SK-N-SH (cell line): ENCODE measurements at regions not wholly inside any gene's neighbourhood (a gene's known extent, or its start where the extent isn't known, plus 50 kb on each side); places are given as distances from the start of the nearest gene placed in this dataset.
A peak's percentile ranks its signal among the peaks of the same experiment; 100 is the strongest.

ENCODE experiments used
- CTCF ChIA-PET: fragments of 300-600, 350-600 bp; formaldehyde crosslinking; extraction: SDS; loops from one replicate; lab custom pipeline; 2021; lab: Yijun Ruan, JAX
- POLR2A ChIA-PET: fragments of 350-600 bp; sonication (Branson Sonifier 250); formaldehyde crosslinking; extraction: SDS; loops from one replicate; lab custom pipeline; 2020; ENCODE audit warnings: antibody characterized with exemption, inconsistent platforms; lab: Yijun Ruan, JAX
- DNase-seq: peaks from one replicate; pipeline ENCODE4 v3.0.0; 2012
- H2AFZ ChIP-seq: fragments of 200-600 bp; sonication (generic); 2 replicates; pipeline ENCODE4 v1.8.1; 2016; ENCODE audit warnings: antibody characterized with exemption, mild to moderate bottlenecking, low read depth
- H3F3A ChIP-seq: fragments of 200-600 bp; sonication (generic); replicated peaks from 2 replicates; pipeline ENCODE3; 2016; ENCODE audit warnings: antibody characterized with exemption, mild to moderate bottlenecking; ENCODE audit not compliant: insufficient read depth
- H3K27ac ChIP-seq, 2 experiments: fragments of 200-500 bp in 1 of 2; fragments of 200-600 bp in 1 of 2; sonication (Bioruptor generic) in 1 of 2; sonication (generic), shearing (Covaris generic) in 1 of 2; 2 replicates each; pipeline versions ENCODE4 v1.5.1 to v1.6.1; 2014 to 2016; ENCODE audit warnings: low read depth in 2 of 2, inconsistent platforms in 1 of 2, low read length in 1 of 2, mild to moderate bottlenecking in 1 of 2, mixed read lengths in 1 of 2
- H3K27me3 ChIP-seq: fragments of 200-600 bp; sonication (generic), shearing (Covaris generic); 2 replicates; pipeline ENCODE4 v1.6.1; 2016; ENCODE audit warnings: mixed run types; ENCODE audit not compliant: insufficient read depth
- H3K36me3 ChIP-seq, 2 experiments: fragments of 200-500 bp in 1 of 2; fragments of 200-600 bp in 1 of 2; sonication (Bioruptor generic) in 1 of 2; sonication (generic) in 1 of 2; replicated peaks in 1 of 2; 2 replicates each; pipeline versions ENCODE3 to v1.5.1; 2014 to 2016; ENCODE audit warnings: low read length in 1 of 2, mild to moderate bottlenecking in 1 of 2; ENCODE audit not compliant: insufficient read depth in 2 of 2, control insufficient read depth in 1 of 2
- H3K4me1 ChIP-seq, 2 experiments: fragments of 200-500 bp in 1 of 2; fragments of 200-600 bp in 1 of 2; sonication (Bioruptor generic) in 1 of 2; sonication (generic), shearing (Covaris generic) in 1 of 2; 2 replicates each; pipeline versions ENCODE4 v1.5.1 to v1.6.1; 2014 to 2016; ENCODE audit warnings: low read depth in 1 of 2, low read length in 1 of 2, mixed run types in 1 of 2; ENCODE audit not compliant: insufficient read depth in 2 of 2, control insufficient read depth in 1 of 2
- H3K4me2 ChIP-seq: fragments of 200-600 bp; sonication (generic), shearing (Covaris generic); 2 replicates; pipeline ENCODE4 v1.6.1; 2017; ENCODE audit warnings: mixed run types
- H3K4me3 ChIP-seq, 2 experiments: fragments of 200-500 bp in 1 of 2; fragments of 200-600 bp in 1 of 2; sonication (Bioruptor generic) in 1 of 2; sonication (generic), shearing (Covaris generic) in 1 of 2; 2 replicates each; pipeline versions ENCODE4 v1.5.1 to v1.8.1; 2014 to 2016; ENCODE audit warnings: low read depth in 2 of 2, inconsistent platforms in 1 of 2, low read length in 1 of 2, mild to moderate bottlenecking in 1 of 2, mixed read lengths in 1 of 2, moderate library complexity in 1 of 2
- H3K79me2 ChIP-seq: fragments of 200-600 bp; sonication (generic); 2 replicates; pipeline ENCODE4 v1.8.1; 2017; ENCODE audit warnings: mild to moderate bottlenecking; ENCODE audit not compliant: insufficient read depth
- H3K9ac ChIP-seq: fragments of 200-600 bp; sonication (generic); 2 replicates; pipeline ENCODE4 v1.6.1; 2017; ENCODE audit warnings: mixed run types
- H3K9me2 ChIP-seq: fragments of 200-600 bp; sonication (generic); 2 replicates; pipeline ENCODE4 v1.6.1; 2017; ENCODE audit warnings: mixed run types
- H3K9me3 ChIP-seq: fragments of 200-600 bp; sonication (generic); 2 replicates; pipeline ENCODE4 v1.6.1; 2017; ENCODE audit warnings: mixed run types, mild to moderate bottlenecking, moderate library complexity
- H4K20me1 ChIP-seq: fragments of 200-600 bp; sonication (generic); 2 replicates; pipeline ENCODE4 v1.6.1; 2017; ENCODE audit warnings: mild to moderate bottlenecking, mixed run types; ENCODE audit not compliant: insufficient read depth
- CTCF ChIP-seq: fragments of 200-600 bp; sonication (generic); IDR thresholded peaks from 2 replicates; pipeline ENCODE4 v1.6.1; 2017; ENCODE audit warnings: antibody characterized with exemption, mild to moderate bottlenecking, moderate library complexity
- EP300 ChIP-seq, 2 experiments: IDR thresholded peaks; 2 replicates each; pipeline versions ENCODE4 v1.4.0 to v1.6.1; 2012; ENCODE audit warnings: borderline replicate concordance in 1 of 2, low read depth in 1 of 2, low read length in 1 of 2
- EZH2phosphoT487 ChIP-seq: fragments of 200-600 bp; sonication (generic); IDR thresholded peaks from 2 replicates; pipeline ENCODE4 v1.6.1; 2017; ENCODE audit warnings: low read depth, mixed run types, mild to moderate bottlenecking, antibody characterized with exemption, moderate library complexity, borderline replicate concordance
- FOSL2 ChIP-seq: IDR thresholded peaks from 2 replicates; pipeline ENCODE4 v1.4.0; 2012; ENCODE audit warnings: low read depth, mild to moderate bottlenecking, moderate library complexity, borderline replicate concordance
- FOXM1 ChIP-seq: IDR thresholded peaks from 2 replicates; pipeline ENCODE4 v1.4.0; 2012; ENCODE audit warnings: low read depth, mild to moderate bottlenecking
- GATA2 ChIP-seq: sonication (generic); formaldehyde crosslinking; IDR thresholded peaks from 2 replicates; pipeline ENCODE4 v1.5.0; 2020; ENCODE audit warnings: mild to moderate bottlenecking, missing genetic modification reagents
- JUND ChIP-seq: IDR thresholded peaks from 2 replicates; pipeline ENCODE4 v1.4.0; 2012
- MEF2A ChIP-seq: IDR thresholded peaks from 2 replicates; pipeline ENCODE4 v1.4.0; 2012; ENCODE audit warnings: low read depth, borderline replicate concordance
- MXI1 ChIP-seq: IDR thresholded peaks from 2 replicates; pipeline ENCODE4 v1.6.1; 2012; ENCODE audit warnings: mild to moderate bottlenecking, low read depth, low read length, improper control_type of control experiment
- NFIC ChIP-seq: IDR thresholded peaks from 2 replicates; pipeline ENCODE4 v1.4.0; 2012; ENCODE audit warnings: borderline replicate concordance
- POLR2AphosphoS5 ChIP-seq: IDR thresholded peaks from 2 replicates; pipeline ENCODE4 v1.6.1; 2012; ENCODE audit warnings: low read depth, low read length
- RCOR1 ChIP-seq: fragments of 150-350 bp; IDR thresholded peaks from 2 replicates; pipeline ENCODE4 v1.6.1; 2017; ENCODE audit warnings: antibody characterized with exemption, low read length
- RXRA ChIP-seq: IDR thresholded peaks from 2 replicates; pipeline ENCODE4 v1.4.0; 2012; ENCODE audit warnings: low read depth, mild to moderate bottlenecking, borderline replicate concordance
- SMC3 ChIP-seq: IDR thresholded peaks from 2 replicates; pipeline ENCODE4 v1.6.1; 2012; ENCODE audit warnings: low read depth, low read length, improper control_type of control experiment
- TCF12 ChIP-seq: IDR thresholded peaks from 2 replicates; pipeline ENCODE4 v1.4.0; 2012
- USF1 ChIP-seq: IDR thresholded peaks from 2 replicates; pipeline ENCODE4 v1.4.0; 2012; ENCODE audit warnings: low read depth, borderline replicate concordance
- USF2 ChIP-seq: fragments of 150-350 bp; IDR thresholded peaks from 2 replicates; pipeline ENCODE4 v1.6.1; 2017; ENCODE audit warnings: antibody characterized with exemption, low read length, low read depth, borderline replicate concordance
- WGBS: methylation state at CpG from one replicate; pipeline ENCODE4 v1.1.6; 2017; ENCODE audit warnings: low lambda C conversion rate; 5-methylcytosine and 5-hydroxymethylcytosine counted together
- TF ChIP-seq, protein P1 (sequence below): IDR thresholded peaks from 2 replicates; pipeline ENCODE4; 2012
- TF ChIP-seq, protein P2 (sequence below): IDR thresholded peaks from 2 replicates; pipeline ENCODE4 v1.6.1; 2012; ENCODE audit warnings: mild to moderate bottlenecking, low read depth, low read length, moderate library complexity

DNA sequence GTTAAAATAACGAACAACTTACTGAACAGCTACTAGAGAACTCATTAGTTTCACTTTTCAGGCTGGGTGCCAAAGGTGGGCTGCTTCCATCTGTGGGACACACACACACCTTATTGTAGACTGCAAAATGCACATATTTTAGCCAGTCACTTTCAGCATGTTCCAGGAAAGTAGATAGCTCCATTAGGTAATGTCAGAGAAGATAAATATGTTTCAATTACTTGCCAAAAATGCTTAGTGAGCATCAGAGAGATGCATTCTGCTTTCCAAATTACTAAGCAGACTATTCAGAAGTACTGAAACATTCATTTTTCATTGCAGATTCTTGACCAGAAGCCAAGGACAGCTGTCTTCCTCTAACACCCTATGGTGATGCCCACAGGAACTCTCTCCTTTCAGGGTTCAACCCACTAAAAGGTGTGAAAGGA is 56.2 kb upstream of the APC start:
- Histone ChIP-seq H4K20me1 (no peaks in the 10 kb centered on the region), H2AFZ (no peak overlapping the region), H3K36me3 (no peaks in the 10 kb centered on the region), H3K4me3 (no peak overlapping the region), H3K9me2 (no peaks in the 10 kb centered on the region), H3K4me1 (peaks cover 0 to 9% of the 10 kb centered on the region in 2 experiments; a peak in 3 of 4 replicates), H3K27ac (0 out of 4 replicates have a peak overlapping the region, but pooled peaks of 1 of the 2 experiments have one; percentile 11), H3K4me2 (no peak overlapping the region), H3K9me3 (no peaks in the 10 kb centered on the region), H3K27me3 (no peaks in the 10 kb centered on the region), H3K79me2 (no peaks in the 10 kb centered on the region), H3K9ac (no peak overlapping the region), H3F3A (peaks cover 34% of the 10 kb centered on the region)
- no peak for DNase-seq
- CTCF ChIA-PET: interaction anchor here (1.0 to 1.4 kb wide), 2 partner anchors 10 to 76 kb away, joined by 3 to 7 read pairs; no protein-coding TSS in a partner anchor
- POLR2A ChIA-PET: no interaction called here
- TF ChIP-seq TCF12 (peak; percentile 65), SMC3 (no peak), MXI1 (no peak), NFIC (peak; percentile 76; the same call in 1 of the 2 replicates), POLR2AphosphoS5 (no peak), EZH2phosphoT487 (no peak), RCOR1 (no peak), FOSL2 (peak; percentile 26; the same call in 1 of the 2 replicates), USF2 (no peak), MEF2A (no peak), USF1 (no peak), GATA2 (no peak), CTCF (no peak), FOXM1 (no peak), RXRA (no peak), JUND (peak; percentile 59), EP300 (IDR thresholded peaks at IDR 0.05; ENCODE audit: borderline replicate concordance in 1 of 2, low read depth in 1 of 2, low read length in 1 of 2) (0 out of 4 replicates have a peak, but pooled peaks of 1 of the 2 experiments have one; percentile 37)
- TF ChIP-seq, protein P1, sequence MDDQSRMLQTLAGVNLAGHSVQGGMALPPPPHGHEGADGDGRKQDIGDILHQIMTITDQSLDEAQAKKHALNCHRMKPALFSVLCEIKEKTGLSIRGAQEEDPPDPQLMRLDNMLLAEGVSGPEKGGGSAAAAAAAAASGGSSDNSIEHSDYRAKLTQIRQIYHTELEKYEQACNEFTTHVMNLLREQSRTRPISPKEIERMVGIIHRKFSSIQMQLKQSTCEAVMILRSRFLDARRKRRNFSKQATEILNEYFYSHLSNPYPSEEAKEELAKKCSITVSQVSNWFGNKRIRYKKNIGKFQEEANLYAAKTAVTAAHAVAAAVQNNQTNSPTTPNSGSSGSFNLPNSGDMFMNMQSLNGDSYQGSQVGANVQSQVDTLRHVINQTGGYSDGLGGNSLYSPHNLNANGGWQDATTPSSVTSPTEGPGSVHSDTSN: peak; percentile 82
- TF ChIP-seq, protein P2, sequence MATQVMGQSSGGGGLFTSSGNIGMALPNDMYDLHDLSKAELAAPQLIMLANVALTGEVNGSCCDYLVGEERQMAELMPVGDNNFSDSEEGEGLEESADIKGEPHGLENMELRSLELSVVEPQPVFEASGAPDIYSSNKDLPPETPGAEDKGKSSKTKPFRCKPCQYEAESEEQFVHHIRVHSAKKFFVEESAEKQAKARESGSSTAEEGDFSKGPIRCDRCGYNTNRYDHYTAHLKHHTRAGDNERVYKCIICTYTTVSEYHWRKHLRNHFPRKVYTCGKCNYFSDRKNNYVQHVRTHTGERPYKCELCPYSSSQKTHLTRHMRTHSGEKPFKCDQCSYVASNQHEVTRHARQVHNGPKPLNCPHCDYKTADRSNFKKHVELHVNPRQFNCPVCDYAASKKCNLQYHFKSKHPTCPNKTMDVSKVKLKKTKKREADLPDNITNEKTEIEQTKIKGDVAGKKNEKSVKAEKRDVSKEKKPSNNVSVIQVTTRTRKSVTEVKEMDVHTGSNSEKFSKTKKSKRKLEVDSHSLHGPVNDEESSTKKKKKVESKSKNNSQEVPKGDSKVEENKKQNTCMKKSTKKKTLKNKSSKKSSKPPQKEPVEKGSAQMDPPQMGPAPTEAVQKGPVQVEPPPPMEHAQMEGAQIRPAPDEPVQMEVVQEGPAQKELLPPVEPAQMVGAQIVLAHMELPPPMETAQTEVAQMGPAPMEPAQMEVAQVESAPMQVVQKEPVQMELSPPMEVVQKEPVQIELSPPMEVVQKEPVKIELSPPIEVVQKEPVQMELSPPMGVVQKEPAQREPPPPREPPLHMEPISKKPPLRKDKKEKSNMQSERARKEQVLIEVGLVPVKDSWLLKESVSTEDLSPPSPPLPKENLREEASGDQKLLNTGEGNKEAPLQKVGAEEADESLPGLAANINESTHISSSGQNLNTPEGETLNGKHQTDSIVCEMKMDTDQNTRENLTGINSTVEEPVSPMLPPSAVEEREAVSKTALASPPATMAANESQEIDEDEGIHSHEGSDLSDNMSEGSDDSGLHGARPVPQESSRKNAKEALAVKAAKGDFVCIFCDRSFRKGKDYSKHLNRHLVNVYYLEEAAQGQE: no peak
- WGBS: 74% methylated on average over 1 of the region's 1 CpG
